Upper lobe of right lung (tissue), 1 donor: ENCODE measurements at regions not wholly inside any gene's neighbourhood (a gene's known extent, or its start where the extent isn't known, plus 50 kb on each side); places are given as distances from the start of the nearest gene placed in this dataset.

ENCODE experiments used
- ATAC-seq: fragments of 200-7000 bp; cut with Tn5 transposase; one replicate; pipeline ENCODE4 v1.9.1; 2020; ENCODE audit warnings: mild to moderate bottlenecking, moderate library complexity
- DNase-seq: peaks from one replicate; pipeline ENCODE4 v3.0.0-alpha.2; 2020
- H3K27ac ChIP-seq: fragments of 200-600 bp; one replicate; pipeline ENCODE4 v1.8.0; 2022
- H3K27me3 ChIP-seq: fragments of 200-600 bp; one replicate; pipeline ENCODE4 v1.8.0; 2022; ENCODE audit warnings: mild to moderate bottlenecking
- H3K36me3 ChIP-seq: fragments of 200-600 bp; one replicate; pipeline ENCODE4 v1.8.0; 2022
- H3K4me1 ChIP-seq: fragments of 200-600 bp; one replicate; pipeline ENCODE4 v1.8.0; 2022
- H3K4me3 ChIP-seq: fragments of 200-600 bp; one replicate; pipeline ENCODE4 v1.8.0; 2022; ENCODE audit warnings: mild to moderate bottlenecking
- H3K9me3 ChIP-seq: fragments of 200-600 bp; one replicate; pipeline ENCODE4 v1.8.0; 2022
- CTCF ChIP-seq: fragments of 200-600 bp; IDR thresholded peaks from one replicate; pipeline ENCODE4 v1.8.0; 2022; ENCODE audit warnings: antibody characterized with exemption
- intact Hi-C: fragments of 100-400 bp; cut with DNase I; formaldehyde crosslinking; loops from one replicate; pipeline ENCODE4 v1.11.0; 2022
- donor health status: DM: no; HTN: yes; CAD: no; lungs with severe emphysema.

- H3K36me3 ChIP-seq, result no peaks in the 10 kb centered on the region
- H3K9me3 ChIP-seq, result no peaks in the 10 kb centered on the region
- ATAC-seq (no peak), DNase-seq (no peak)
- H3K27ac ChIP-seq, result no peak overlapping the region
- no peaks in the 10 kb centered on the region for H3K4me1 ChIP-seq
- no peak overlapping the region for H3K4me3 ChIP-seq
- intact Hi-C loops, result no loop called here
- TF ChIP-seq CTCF, result no peak
- H3K27me3 ChIP-seq, result no peaks in the 10 kb centered on the region
Observed at GRCh38 chr10:81680359-81680758, 194.6 kb upstream of the NRG3 start.

- intact Hi-C loops, result no loop called here
- Histone ChIP-seq H3K9me3 (no peaks in the 10 kb centered on the region), H3K4me1 (no peaks in the 10 kb centered on the region), H3K4me3 (no peak overlapping the region), H3K27me3 (no peaks in the 10 kb centered on the region), H3K36me3 (no peaks in the 10 kb centered on the region), H3K27ac (no peak overlapping the region)
- no peak for DNase-seq
- no peak for ATAC-seq
- TF ChIP-seq CTCF, result no peak
Observed at GRCh38 chr10:81688459-81688858, 186.5 kb upstream of the NRG3 start.

- H3K36me3 ChIP-seq, result no peaks in the 10 kb centered on the region
- H3K27me3 ChIP-seq, result no peaks in the 10 kb centered on the region
- no peak overlapping the region for H3K4me3 ChIP-seq
- DNase-seq, result no peak
- no peak for ATAC-seq
- H3K27ac ChIP-seq, result no peak overlapping the region
- H3K4me1 ChIP-seq, result no peaks in the 10 kb centered on the region
- TF ChIP-seq CTCF, result no peak
- H3K9me3 ChIP-seq, result peaks cover 11% of the 10 kb centered on the region
- intact Hi-C loops, result no loop called here
Observed at GRCh38 chr10:81696609-81697388, 178.2 kb upstream of the NRG3 start.

- ATAC-seq (no peak), DNase-seq (no peak)
- H3K27ac ChIP-seq, result no peak overlapping the region
- peaks cover 4% of the 10 kb centered on the region for H3K9me3 ChIP-seq
- H3K27me3 ChIP-seq, result no peaks in the 10 kb centered on the region
- no peak for TF ChIP-seq CTCF
- intact Hi-C loops, result no loop called here
- H3K4me1 ChIP-seq, result no peaks in the 10 kb centered on the region
- no peaks in the 10 kb centered on the region for H3K36me3 ChIP-seq
- H3K4me3 ChIP-seq, result no peak overlapping the region
Observed at GRCh38 chr10:81704596-81704995, 170.4 kb upstream of the NRG3 start.

GRCh38 chr10:81708416-81708815, 166.6 kb upstream of the NRG3 start:
- H3K27me3 ChIP-seq, result no peaks in the 10 kb centered on the region
- no peak for ATAC-seq
- H3K27ac ChIP-seq, result no peak overlapping the region
- intact Hi-C loops, result no loop called here
- no peaks in the 10 kb centered on the region for H3K36me3 ChIP-seq
- TF ChIP-seq CTCF, result no peak
- H3K4me1 ChIP-seq, result no peaks in the 10 kb centered on the region
- no peak for DNase-seq
- no peak overlapping the region for H3K4me3 ChIP-seq
- H3K9me3 ChIP-seq, result no peaks in the 10 kb centered on the region

DNA sequence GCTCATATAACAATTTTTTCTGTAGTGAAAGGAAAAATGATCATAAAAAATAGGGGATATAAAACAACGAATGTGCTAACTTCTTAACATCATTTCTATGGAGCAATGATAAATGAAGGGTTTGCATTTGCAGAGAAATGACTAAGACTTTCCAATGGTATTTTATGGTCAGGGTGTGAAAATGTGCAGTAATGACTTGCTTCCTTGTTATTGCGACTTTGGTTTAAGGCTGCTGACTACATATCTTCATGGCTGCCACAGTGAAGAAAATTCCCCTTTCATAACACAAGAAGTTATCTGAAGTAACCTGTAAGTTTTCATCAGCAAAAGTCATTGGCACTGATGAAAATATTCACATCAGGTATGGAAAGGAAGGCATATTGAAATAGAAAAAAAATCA, 166.1 kb upstream of the NRG3 start:
- ATAC-seq, result no peak
- H3K27ac ChIP-seq, result no peak overlapping the region
- H3K36me3 ChIP-seq, result no peaks in the 10 kb centered on the region
- intact Hi-C loops, result no loop called here
- H3K27me3 ChIP-seq, result no peaks in the 10 kb centered on the region
- no peak for TF ChIP-seq CTCF
- H3K9me3 ChIP-seq, result no peaks in the 10 kb centered on the region
- H3K4me1 ChIP-seq, result no peaks in the 10 kb centered on the region
- no peak for DNase-seq
- H3K4me3 ChIP-seq, result no peak overlapping the region
